ENCODE measurements at regions not wholly inside any gene's neighbourhood (a gene's known extent, or its start where the extent isn't known, plus 50 kb on each side); places are given as distances from the start of the nearest gene placed in this dataset.
A peak's percentile ranks its signal among the peaks of the same experiment; 100 is the strongest.

- Histone ChIP-seq H3K36me3 (ENCODE audit: low read depth, low read length) (no peaks in the 10 kb centered on the region), H3K4me2 (ENCODE audit: low read length) (no peak overlapping the region), H3F3A (ENCODE audit: low read length, unreplicated experiment) (no peaks in the 10 kb centered on the region), H3K4me3 (ENCODE audit: low read length) (no peak overlapping the region), H3K9me2 (replicated peaks; ENCODE audit: low read length) (no peaks in the 10 kb centered on the region), H2AFZ (ENCODE audit: low read length) (no peak overlapping the region), H3K9ac (ENCODE audit: low read length) (no peak overlapping the region), H3K4me1 (ENCODE audit: insufficient read depth, low read length) (no peaks in the 10 kb centered on the region), H3K27ac (ENCODE audit: low read length) (no peak overlapping the region), H3K9me3 (ENCODE audit: low read length) (no peaks in the 10 kb centered on the region), H4K20me1 (ENCODE audit: low read length) (no peaks in the 10 kb centered on the region), H3K79me2 (ENCODE audit: low read length) (no peaks in the 10 kb centered on the region), H3K27me3 (ENCODE audit: low read length) (no peaks in the 10 kb centered on the region)
- ATAC-seq (peak; percentile 67), DNase-seq (no peak)
- BruUV-seq (replicated peaks) = no TSS peak
- TF ChIP-seq CTCF (conservative IDR thresholded peaks at IDR 0.05; ENCODE audit: low read depth, low read length) (no peak), EZH2 (IDR thresholded peaks at IDR 0.05; ENCODE audit: low read length, unreplicated experiment) (no peak), EZH2phosphoT487 (IDR thresholded peaks at IDR 0.05; ENCODE audit: borderline replicate concordance, low read length) (no peak)
- ChIA-PET CTCF (no interaction called here), POLR2A (ENCODE audit: unreplicated experiment) (no interaction called here)
- intact Hi-C loops (cut with micrococcal nuclease) = no loop called here
Measured at GRCh38 chr1:56000424-56000823, 578.9 kb downstream of the PLPP3 start.

- Histone ChIP-seq H3F3A (ENCODE audit: low read length, unreplicated experiment) (no peaks in the 10 kb centered on the region), H4K20me1 (ENCODE audit: low read length) (no peaks in the 10 kb centered on the region), H3K27ac (ENCODE audit: low read length) (no peak overlapping the region), H3K79me2 (ENCODE audit: low read length) (no peaks in the 10 kb centered on the region), H3K4me3 (ENCODE audit: low read length) (no peak overlapping the region), H3K4me2 (ENCODE audit: low read length) (no peak overlapping the region), H3K9me3 (ENCODE audit: low read length) (no peaks in the 10 kb centered on the region), H3K9ac (ENCODE audit: low read length) (no peak overlapping the region), H3K9me2 (replicated peaks; ENCODE audit: low read length) (no peaks in the 10 kb centered on the region), H3K4me1 (ENCODE audit: insufficient read depth, low read length) (no peaks in the 10 kb centered on the region), H2AFZ (ENCODE audit: low read length) (no peak overlapping the region), H3K36me3 (ENCODE audit: low read depth, low read length) (no peaks in the 10 kb centered on the region), H3K27me3 (ENCODE audit: low read length) (no peaks in the 10 kb centered on the region)
- DNase-seq (no peak), ATAC-seq (no peak)
- BruUV-seq (replicated peaks) = no TSS peak
- TF ChIP-seq EZH2phosphoT487 (IDR thresholded peaks at IDR 0.05; ENCODE audit: borderline replicate concordance, low read length) (no peak), EZH2 (IDR thresholded peaks at IDR 0.05; ENCODE audit: low read length, unreplicated experiment) (no peak), CTCF (conservative IDR thresholded peaks at IDR 0.05; ENCODE audit: low read depth, low read length) (no peak)
- CTCF ChIA-PET = no interaction called here
- POLR2A ChIA-PET (ENCODE audit: unreplicated experiment) = interaction anchor here (0.7 kb wide), 1 partner anchor 785 kb away, joined by 3 read pairs; no protein-coding TSS in a partner anchor
- intact Hi-C loops (cut with micrococcal nuclease) = no loop called here
Measured at GRCh38 chr1:55997536-55997935, 581.8 kb downstream of the PLPP3 start.

GRCh38 chr1:55993646-55994318 lies 585.6 kb downstream of the PLPP3 start:
- no peak for ATAC-seq
- H3K36me3 ChIP-seq (ENCODE audit: low read depth, low read length) = no peaks in the 10 kb centered on the region
- no TSS peak for BruUV-seq (replicated peaks)
- ChIA-PET CTCF (no interaction called here), POLR2A (ENCODE audit: unreplicated experiment) (no interaction called here)
- H3K27ac ChIP-seq (ENCODE audit: low read length) = no peak overlapping the region
- no peaks in the 10 kb centered on the region for H3K79me2 ChIP-seq (ENCODE audit: low read length)
- H3K9ac ChIP-seq (ENCODE audit: low read length) = no peak overlapping the region
- no peaks in the 10 kb centered on the region for H3K4me1 ChIP-seq (ENCODE audit: insufficient read depth, low read length)
- intact Hi-C loops (cut with micrococcal nuclease) = no loop called here
- no peaks in the 10 kb centered on the region for H3K9me3 ChIP-seq (ENCODE audit: low read length)
- H3K27me3 ChIP-seq (ENCODE audit: low read length) = no peaks in the 10 kb centered on the region
- H3K9me2 ChIP-seq (replicated peaks; ENCODE audit: low read length) = no peaks in the 10 kb centered on the region
- H3K4me3 ChIP-seq (ENCODE audit: low read length) = no peak overlapping the region
- no peak overlapping the region for H3K4me2 ChIP-seq (ENCODE audit: low read length)
- no peaks in the 10 kb centered on the region for H3F3A ChIP-seq (ENCODE audit: low read length, unreplicated experiment)
- DNase-seq = no peak
- no peaks in the 10 kb centered on the region for H4K20me1 ChIP-seq (ENCODE audit: low read length)
- H2AFZ ChIP-seq (ENCODE audit: low read length) = no peak overlapping the region
- TF ChIP-seq EZH2phosphoT487 (IDR thresholded peaks at IDR 0.05; ENCODE audit: borderline replicate concordance, low read length) = no peak
- no peak for TF ChIP-seq CTCF (conservative IDR thresholded peaks at IDR 0.05; ENCODE audit: low read depth, low read length)
- no peak for TF ChIP-seq EZH2 (IDR thresholded peaks at IDR 0.05; ENCODE audit: low read length, unreplicated experiment)
